IMR-90 (cell line): ENCODE measurements at regions not wholly inside any gene's neighbourhood (a gene's known extent, or its start where the extent isn't known, plus 50 kb on each side); places are given as distances from the start of the nearest gene placed in this dataset.

Experiments used
- ATAC-seq: fragments of 200-7000 bp; cut with Tn5 transposase; 2 replicates; pipeline ENCODE4 v1.9.1; 2020; ENCODE audit warnings: low read depth, mild to moderate bottlenecking, moderate library complexity
- BruUV-seq: library from RNA; stranded (reverse); fragments of 400-500 nt; replicated peaks from 2 replicates; lab custom pipeline; 2021; lab: Mats Ljungman, UMichigan
- CTCF ChIA-PET: fragments of 300-600 bp; formaldehyde crosslinking; extraction: SDS; loops from one replicate; lab custom pipeline; 2021; ENCODE audit warnings: antibody characterized with exemption; lab: Yijun Ruan, JAX
- POLR2A ChIA-PET: fragments of 300-600 bp; sonication (Branson Sonifier 250); formaldehyde crosslinking; loops from one replicate; lab custom pipeline; 2022; ENCODE audit warnings: antibody characterized with exemption; ENCODE audit not compliant: unreplicated experiment; lab: Charles Lee
- DNase-seq: peaks from one replicate; pipeline ENCODE4 v3.0.0; 2013
- H2AFZ ChIP-seq: replicated peaks from 2 replicates; pipeline ENCODE3; 2013; ENCODE audit warnings: low read length, mild to moderate bottlenecking; ENCODE audit not compliant: poor library complexity
- H2AK5ac ChIP-seq: 2 replicates; pipeline ENCODE4 v1.6.1; 2013; ENCODE audit warnings: low read depth, low read length, inconsistent platforms
- H2AK9ac ChIP-seq: replicated peaks from 2 replicates; pipeline ENCODE3; 2013; ENCODE audit warnings: mild to moderate bottlenecking, low read depth, low read length, moderate library complexity; ENCODE audit not compliant: poor library complexity
- H2BK120ac ChIP-seq: 2 replicates; pipeline ENCODE4 v1.6.1; 2013; ENCODE audit warnings: low read depth, low read length, inconsistent platforms
- H2BK15ac ChIP-seq: 3 replicates; pipeline ENCODE4 v1.6.1; 2013; ENCODE audit warnings: low read depth, low read length, inconsistent platforms
- H2BK20ac ChIP-seq: 2 replicates; pipeline ENCODE4 v1.6.1; 2013; ENCODE audit warnings: low read depth, mild to moderate bottlenecking, inconsistent platforms, low read length, moderate library complexity
- H2BK5ac ChIP-seq: 2 replicates; pipeline ENCODE4 v1.6.1; 2013; ENCODE audit warnings: mild to moderate bottlenecking, low read depth, low read length, inconsistent platforms; ENCODE audit not compliant: poor library complexity, severe bottlenecking
- H3K14ac ChIP-seq: replicated peaks from 2 replicates; pipeline ENCODE4 v1.6.1; 2013; ENCODE audit warnings: low read depth, low read length, inconsistent platforms
- H3K18ac ChIP-seq: 2 replicates; pipeline ENCODE4 v1.6.1; 2013; ENCODE audit warnings: low read depth, low read length, control low read depth
- H3K23ac ChIP-seq: 2 replicates; pipeline ENCODE4 v1.6.1; 2013; ENCODE audit warnings: low read depth, low read length, inconsistent platforms
- H3K27ac ChIP-seq: 2 replicates; pipeline ENCODE4 v1.5.1; 2013; ENCODE audit warnings: mild to moderate bottlenecking, control low read depth, low read length; ENCODE audit not compliant: insufficient read depth
- H3K27me3 ChIP-seq: 2 replicates; pipeline ENCODE4 v1.6.1; 2013; ENCODE audit warnings: low read length; ENCODE audit not compliant: control insufficient read depth, insufficient read depth
- H3K36me3 ChIP-seq: 2 replicates; pipeline ENCODE4 v1.6.1; 2013; ENCODE audit warnings: low read length, mixed read lengths; ENCODE audit not compliant: control insufficient read depth, insufficient read depth
- H3K4ac ChIP-seq: 2 replicates; pipeline ENCODE4 v1.6.1; 2013; ENCODE audit warnings: low read depth, low read length, inconsistent platforms
- H3K4me1 ChIP-seq: 2 replicates; pipeline ENCODE4 v1.6.1; 2013; ENCODE audit warnings: low read length, mixed read lengths; ENCODE audit not compliant: control insufficient read depth, insufficient read depth
- H3K4me2 ChIP-seq: 2 replicates; pipeline ENCODE4 v1.6.1; 2013; ENCODE audit warnings: low read depth, mild to moderate bottlenecking, control low read depth, low read length, moderate library complexity
- H3K4me3 ChIP-seq: 2 replicates; pipeline ENCODE4 v1.5.1; 2013; ENCODE audit warnings: low read depth, mild to moderate bottlenecking, control low read depth, low read length, moderate library complexity; ENCODE audit not compliant: insufficient read depth
- H3K56ac ChIP-seq: 2 replicates; pipeline ENCODE4 v1.6.1; 2013; ENCODE audit warnings: low read length, inconsistent platforms; ENCODE audit not compliant: insufficient read depth; ENCODE audit errors: extremely low read depth
- H3K79me1 ChIP-seq, 2 experiments: 2 replicates each; pipeline ENCODE4 v1.6.1; 2013; ENCODE audit warnings: low read length in 2 of 2, inconsistent platforms in 1 of 2, low read depth in 1 of 2
- H3K9ac ChIP-seq: 2 replicates; pipeline ENCODE4 v1.6.1; 2013; ENCODE audit warnings: low read depth, low read length, control low read depth
- H3K9me1 ChIP-seq: 2 replicates; pipeline ENCODE4 v1.6.1; 2013; ENCODE audit warnings: low read length, inconsistent platforms; ENCODE audit not compliant: insufficient read depth
- H3K9me3 ChIP-seq: 2 replicates; pipeline ENCODE4 v1.6.1; 2013; ENCODE audit warnings: low read length; ENCODE audit not compliant: control insufficient read depth, insufficient read depth
- H4K20me1 ChIP-seq: 2 replicates; pipeline ENCODE4 v1.6.1; 2013; ENCODE audit warnings: low read length, inconsistent platforms; ENCODE audit not compliant: insufficient read depth
- H4K5ac ChIP-seq: 2 replicates; pipeline ENCODE4 v1.6.1; 2013; ENCODE audit warnings: mild to moderate bottlenecking, low read depth, low read length, control low read depth
- H4K8ac ChIP-seq, 2 experiments: 2 replicates each; pipeline ENCODE4 v1.6.1; 2013; ENCODE audit warnings: low read depth in 2 of 2, low read length in 2 of 2, control low read depth in 1 of 2, inconsistent platforms in 1 of 2
- H4K91ac ChIP-seq: 2 replicates; pipeline ENCODE4 v1.6.1; 2013; ENCODE audit warnings: low read depth, low read length, inconsistent platforms; ENCODE audit not compliant: insufficient read depth
- BHLHE40 ChIP-seq: fragments of 150-350 bp; IDR thresholded peaks from 2 replicates; pipeline ENCODE4 v1.6.1; 2016; ENCODE audit warnings: mild to moderate bottlenecking, low read depth, low read length
- CHD1 ChIP-seq: IDR thresholded peaks from 2 replicates; pipeline ENCODE4 v1.6.1; 2012; ENCODE audit warnings: low read depth, low read length, improper control_type of control experiment
- MAFK ChIP-seq: IDR thresholded peaks from 2 replicates; pipeline ENCODE4 v1.6.1; 2012; ENCODE audit warnings: low read depth, low read length, improper control_type of control experiment
- NFE2L2 ChIP-seq: fragments of 150-350 bp; IDR thresholded peaks from 2 replicates; pipeline ENCODE4 v1.6.1; 2016; ENCODE audit warnings: low read depth, mild to moderate bottlenecking, low read length
- POLR2A ChIP-seq: IDR thresholded peaks from 2 replicates; pipeline ENCODE4 v1.6.1; 2012; ENCODE audit warnings: mild to moderate bottlenecking, low read depth, low read length
- RAD21 ChIP-seq: IDR thresholded peaks from 2 replicates; pipeline ENCODE4 v1.6.1; 2012; ENCODE audit warnings: low read length, improper control_type of control experiment
- RCOR1 ChIP-seq: IDR thresholded peaks from 2 replicates; pipeline ENCODE4 v1.6.1; 2012; ENCODE audit warnings: mild to moderate bottlenecking, low read length, improper control_type of control experiment; ENCODE audit not compliant: insufficient replicate concordance
- SMC3 ChIP-seq: fragments of 150-350 bp; IDR thresholded peaks from 2 replicates; pipeline ENCODE4 v1.6.1; 2016; ENCODE audit warnings: low read depth, mild to moderate bottlenecking, antibody characterized with exemption, low read length, moderate library complexity
- WGBS, 2 experiments: methylation state at CpG; one replicate each; pipeline versions ENCODE4 v1.1.5 to v1.1.7; 2013; ENCODE audit warnings: missing lambda C conversion rate in 2 of 2; ENCODE audit not compliant: insufficient read length in 1 of 2; ENCODE audit errors: extremely low coverage in 2 of 2; 5-methylcytosine and 5-hydroxymethylcytosine counted together
- dilution Hi-C: fragments of 300-500 bp; cut with HindIII; formaldehyde crosslinking; loops from one replicate; pipeline ENCODE4 v1.14.3; 2018; ENCODE audit warnings: low sequenced_read_pairs; ENCODE audit not compliant: unreplicated experiment
- in situ Hi-C: fragments of 300-500 bp; cut with MboI; formaldehyde crosslinking; loops from 3 replicates; pipeline ENCODE4 v1.14.3; 2019; ENCODE audit warnings: low sequenced_read_pairs, inconsistent platforms, mixed read lengths
- intact Hi-C: fragments of 100-400 bp; cut with micrococcal nuclease; formaldehyde crosslinking; loops from 2 replicates; pipeline ENCODE4 v1.10.0; 2022
- TF ChIP-seq, protein P1 (sequence below): fragments of 150-350 bp; IDR thresholded peaks from 2 replicates; pipeline ENCODE4 v1.6.1; 2017; ENCODE audit warnings: mild to moderate bottlenecking, antibody characterized with exemption, low read length, low read depth

DNA sequence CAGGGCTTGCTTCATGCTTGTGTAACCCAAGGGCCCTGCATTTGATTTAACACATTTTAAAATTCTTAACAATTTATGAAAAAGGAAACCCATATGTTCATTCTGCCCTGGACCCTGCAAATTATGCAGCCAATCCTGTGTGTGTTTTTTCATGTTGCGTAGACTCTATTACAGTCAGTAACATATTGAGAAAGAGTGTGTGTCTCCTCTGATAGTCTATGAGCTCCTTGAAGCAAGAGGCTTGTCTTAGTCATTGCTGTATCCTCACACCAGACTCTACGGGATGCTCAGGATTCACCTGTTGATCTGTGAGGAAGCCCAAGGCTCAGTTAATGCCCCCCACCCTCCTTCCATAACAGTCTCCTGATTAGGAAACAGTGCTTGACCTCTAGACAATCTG, 177.3 kb upstream of the DMAC1 start:
- no peak overlapping the region for H3K23ac ChIP-seq
- TF ChIP-seq NFE2L2 (no peak), POLR2A (no peak), CHD1 (no peak), MAFK (no peak), BHLHE40 (no peak), RCOR1 (no peak), SMC3 (no peak), RAD21 (no peak)
- TF ChIP-seq, protein P1, sequence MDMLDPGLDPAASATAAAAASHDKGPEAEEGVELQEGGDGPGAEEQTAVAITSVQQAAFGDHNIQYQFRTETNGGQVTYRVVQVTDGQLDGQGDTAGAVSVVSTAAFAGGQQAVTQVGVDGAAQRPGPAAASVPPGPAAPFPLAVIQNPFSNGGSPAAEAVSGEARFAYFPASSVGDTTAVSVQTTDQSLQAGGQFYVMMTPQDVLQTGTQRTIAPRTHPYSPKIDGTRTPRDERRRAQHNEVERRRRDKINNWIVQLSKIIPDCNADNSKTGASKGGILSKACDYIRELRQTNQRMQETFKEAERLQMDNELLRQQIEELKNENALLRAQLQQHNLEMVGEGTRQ, result no peak
- no peaks in the 10 kb centered on the region for H3K36me3 ChIP-seq
- peaks cover 10% of the 10 kb centered on the region for H3K9me3 ChIP-seq
- no peaks in the 10 kb centered on the region for H3K79me1 ChIP-seq
- no peak overlapping the region for H4K8ac ChIP-seq
- H2AFZ ChIP-seq, result no peak overlapping the region
- BruUV-seq, result no TSS peak
- no peak overlapping the region for H3K18ac ChIP-seq
- in situ Hi-C loops, result no loop called here
- H3K4me3 ChIP-seq, result no peak overlapping the region
- no peak overlapping the region for H2BK20ac ChIP-seq
- H3K4ac ChIP-seq, result no peak overlapping the region
- H2AK9ac ChIP-seq, result no peak overlapping the region
- H3K27ac ChIP-seq, result no peak overlapping the region
- H3K9me1 ChIP-seq, result no peaks in the 10 kb centered on the region
- H2BK120ac ChIP-seq, result no peak overlapping the region
- no peak overlapping the region for H2BK15ac ChIP-seq
- intact Hi-C loops, result no loop called here
- no peaks in the 10 kb centered on the region for H4K20me1 ChIP-seq
- no peak overlapping the region for H3K14ac ChIP-seq
- H3K4me2 ChIP-seq, result no peak overlapping the region
- H3K4me1 ChIP-seq, result no peaks in the 10 kb centered on the region
- dilution Hi-C loops, result no loop called here
- DNase-seq (no peak), ATAC-seq (no peak)
- H3K56ac ChIP-seq, result no peak overlapping the region
- ChIA-PET POLR2A (no interaction called here), CTCF (no interaction called here)
- no peak overlapping the region for H3K9ac ChIP-seq
- H2BK5ac ChIP-seq, result no peak overlapping the region
- WGBS, 2 experiments, result no CpG with 5 or more reads among the region's 2 CpGs
- H4K5ac ChIP-seq, result no peak overlapping the region
- H4K91ac ChIP-seq, result no peak overlapping the region
- no peak overlapping the region for H2AK5ac ChIP-seq
- no peaks in the 10 kb centered on the region for H3K27me3 ChIP-seq
